ENCODE measurements at regions not wholly inside any gene's neighbourhood (a gene's known extent, or its start where the extent isn't known, plus 50 kb on each side); places are given as distances from the start of the nearest gene placed in this dataset.

GRCh38 chr9:106420511-106420944 lies 442.4 kb upstream of the ZNF462 start:
- TF ChIP-seq POLR2A (IDR thresholded peaks at IDR 0.05; ENCODE audit: low read length) (no peak), GATA1 (IDR thresholded peaks at IDR 0.05; ENCODE audit: low read depth, low read length) (no peak)
